ENCODE measurements at regions not wholly inside any gene's neighbourhood (a gene's known extent, or its start where the extent isn't known, plus 50 kb on each side); places are given as distances from the start of the nearest gene placed in this dataset.

GRCh38 chrX:143401160-143401559, 116.1 kb downstream of the SPANXN3 start:
- no peak for TF ChIP-seq CTCF (IDR thresholded peaks at IDR 0.05)
- no peak for TF ChIP-seq POLR2A (IDR thresholded peaks at IDR 0.05)

Data from right lobe of liver (tissue), 4 donors.